Medulla oblongata (tissue), 1 donor: ENCODE measurements at regions not wholly inside any gene's neighbourhood (a gene's known extent, or its start where the extent isn't known, plus 50 kb on each side); places are given as distances from the start of the nearest gene placed in this dataset.
"Not testable (repeated sequence)": the region's sequence is repeated elsewhere in the genome, so short reads cannot be mapped to it uniquely, and the experiment has no call there.

Source experiments
- DNase-seq: peaks from one replicate; pipeline ENCODE4 v3.0.0-alpha.2; 2015; ENCODE audit errors: extremely low spot score

GRCh38 chr3:43838009-43838758 is 147.4 kb downstream of the ABHD5 start:
- DNase-seq: no peak

- no peak for DNase-seq
Measured at GRCh38 chr3:43838877-43839276, 148.1 kb downstream of the ABHD5 start.

GRCh38 chr3:43843386-43843785 is 152.6 kb downstream of the ABHD5 start:
- no peak for DNase-seq

GRCh38 chr3:43844757-43845156 is 154.0 kb downstream of the ABHD5 start:
- no peak for DNase-seq

GRCh38 chr3:43845553-43845952 is 154.8 kb downstream of the ABHD5 start:
- not testable (repeated sequence) for DNase-seq

GRCh38 chr3:43852066-43852465 is 161.3 kb downstream of the ABHD5 start:
- no peak for DNase-seq

DNA sequence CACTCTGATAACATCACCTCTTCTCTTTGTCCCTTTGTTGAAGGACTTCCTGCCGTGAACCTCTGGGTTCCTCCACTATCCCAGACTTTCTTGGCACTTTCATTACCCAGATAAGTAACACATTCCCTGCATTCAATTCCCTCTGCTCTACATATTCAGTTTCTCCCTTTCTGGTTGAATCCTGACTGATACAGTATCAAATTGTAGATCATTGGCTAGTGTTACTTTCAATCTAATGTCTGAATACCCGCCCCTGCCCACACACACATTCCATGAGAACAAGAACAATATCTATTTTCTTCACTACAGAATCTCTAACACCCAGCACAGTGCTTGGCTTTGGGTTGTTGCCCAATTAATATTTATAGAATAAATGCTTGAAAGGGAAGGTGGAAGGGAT is 163.5 kb downstream of the ABHD5 start:
- DNase-seq: no peak

- DNase-seq: no peak
Measured at GRCh38 chr3:43854916-43855315, 164.2 kb downstream of the ABHD5 start.

DNA sequence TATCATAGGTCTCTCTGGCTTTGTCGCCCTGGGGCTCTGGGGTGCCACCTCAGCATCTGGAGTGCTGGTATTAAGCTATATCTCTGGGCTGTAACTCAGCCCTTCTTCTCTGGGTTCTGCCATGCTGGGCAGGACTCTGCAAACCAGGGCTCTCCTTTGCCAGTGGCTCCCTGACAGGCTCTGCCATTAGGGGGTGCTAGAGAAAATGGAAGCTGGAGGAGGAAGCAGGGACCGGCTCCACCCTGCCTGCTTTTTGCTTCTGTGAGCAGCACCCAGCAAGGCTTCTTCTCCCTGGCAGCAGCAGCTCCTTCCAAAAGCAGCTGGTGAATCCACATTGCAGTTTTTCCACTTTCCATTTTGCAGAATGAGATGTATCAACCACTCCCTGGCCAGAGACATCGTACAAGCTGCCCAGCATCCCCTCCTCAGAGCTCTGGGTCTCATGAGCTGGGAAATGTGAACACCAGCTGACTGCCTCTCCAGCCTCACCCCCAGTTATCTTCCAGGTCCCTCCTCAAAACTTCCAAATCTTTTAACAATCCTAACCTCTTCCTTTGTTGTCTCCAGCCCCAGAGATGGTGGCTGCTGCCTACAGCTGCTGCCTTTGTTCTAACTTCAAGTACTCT is 165.0 kb downstream of the ABHD5 start:
- peak; percentile 76 for DNase-seq

GRCh38 chr3:43856351-43856750 is 165.6 kb downstream of the ABHD5 start:
- no peak for DNase-seq

GRCh38 chr3:43856761-43857160 is 166.0 kb downstream of the ABHD5 start:
- no peak for DNase-seq

GRCh38 chr3:43857361-43858293 is 166.9 kb downstream of the ABHD5 start:
- DNase-seq: no peak

GRCh38 chr3:43858294-43858701 is 167.6 kb downstream of the ABHD5 start:
- DNase-seq: no peak

GRCh38 chr3:43859766-43860165 is 169.0 kb downstream of the ABHD5 start:
- no peak for DNase-seq

DNA sequence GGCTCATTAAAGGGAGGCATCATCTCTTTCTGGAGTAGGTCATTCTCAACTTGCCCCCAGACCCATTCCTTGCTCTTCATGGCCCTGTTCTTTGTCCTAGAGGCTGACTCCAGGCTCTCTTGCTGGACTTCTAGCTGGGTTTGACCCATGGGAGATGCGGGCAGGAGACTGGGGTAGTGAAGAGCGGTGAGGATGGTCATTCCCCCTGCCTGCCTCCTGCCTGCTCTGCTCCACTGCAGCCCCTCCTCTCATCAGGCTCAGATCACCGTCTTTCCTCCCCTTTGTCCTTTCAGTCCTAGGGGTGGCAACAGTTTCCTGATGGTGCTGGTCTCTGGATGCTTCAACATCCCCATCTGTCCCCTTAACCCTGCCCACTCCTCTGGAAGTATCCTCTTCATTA is 170.9 kb downstream of the ABHD5 start:
- DNase-seq: no peak

DNA sequence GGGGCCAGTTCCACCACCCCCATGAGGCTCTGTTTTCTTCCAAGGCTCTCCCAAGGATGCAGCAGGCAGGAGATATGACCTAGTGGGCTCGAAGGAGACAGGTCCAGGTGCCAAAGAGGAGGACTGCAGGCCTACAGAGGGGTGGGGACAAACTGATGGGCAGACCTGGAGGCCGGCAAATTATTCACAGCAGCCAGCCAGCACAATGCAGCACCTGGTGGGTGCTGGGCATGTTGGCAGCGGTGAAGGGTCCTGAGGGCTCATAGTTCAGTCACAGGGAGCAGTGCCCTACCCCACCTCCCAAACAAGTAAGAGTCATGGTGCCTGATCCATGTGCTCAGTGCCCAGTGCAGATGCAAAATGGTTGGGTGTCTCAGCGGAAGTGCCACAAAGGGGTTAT is 171.7 kb downstream of the ABHD5 start:
- no peak for DNase-seq

- no peak for DNase-seq
Measured at GRCh38 chr3:43862992-43863805, 172.5 kb downstream of the ABHD5 start.

GRCh38 chr3:43863966-43864933 is 173.5 kb downstream of the ABHD5 start:
- DNase-seq: no peak

DNA sequence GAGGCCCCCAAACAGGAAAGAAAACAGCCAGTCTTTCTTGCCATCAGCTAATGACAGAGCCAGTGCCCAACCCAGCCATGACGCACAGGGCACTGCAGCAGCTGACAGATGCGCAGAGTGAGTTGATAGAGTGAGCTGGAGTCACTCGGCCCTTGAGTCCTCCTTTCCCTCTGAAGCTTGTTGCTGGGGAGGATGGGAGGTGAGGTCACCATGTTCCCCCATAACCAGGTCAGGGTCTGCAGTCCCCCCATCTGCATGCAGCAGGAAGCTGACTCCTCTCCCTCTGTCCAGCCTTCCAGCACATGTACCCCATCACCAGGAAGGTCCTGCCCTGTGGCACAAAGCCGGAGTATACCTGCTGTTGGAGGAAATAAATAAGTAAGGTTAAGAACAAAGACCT is 174.6 kb downstream of the ABHD5 start:
- DNase-seq: no peak

DNA sequence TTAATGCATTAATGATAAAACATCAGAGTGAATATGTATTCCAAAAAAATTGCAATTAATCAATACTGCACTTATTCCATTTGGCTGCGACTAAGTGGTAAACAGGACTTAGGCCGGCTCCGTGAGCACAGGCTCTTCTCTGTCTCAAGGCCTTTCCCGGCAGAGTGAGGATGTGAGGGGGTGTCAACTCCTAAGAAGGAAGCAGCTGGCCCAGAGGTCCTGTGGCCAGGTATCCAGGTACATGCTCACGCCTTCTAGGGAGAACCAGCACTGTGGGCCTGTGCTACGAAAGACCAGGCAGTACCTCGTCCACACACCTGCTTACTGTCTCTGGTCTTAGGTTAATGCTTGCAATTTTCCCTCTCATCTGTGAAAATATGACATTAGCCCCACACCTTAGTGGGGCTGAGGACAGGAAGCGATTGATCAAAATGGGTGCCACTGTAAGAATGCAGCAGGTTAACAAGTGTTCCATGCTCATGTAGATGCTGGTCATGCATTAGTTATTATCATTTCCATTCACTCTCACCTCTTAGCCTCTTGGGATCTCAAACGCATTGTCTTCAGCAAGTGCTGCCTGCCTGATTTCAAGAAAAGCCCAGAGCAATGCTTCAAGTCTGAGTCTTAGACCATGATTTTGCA is 175.3 kb downstream of the ABHD5 start:
- no peak for DNase-seq
